Gastroesophageal sphincter (tissue), 3 donors: ENCODE measurements at regions not wholly inside any gene's neighbourhood (a gene's known extent, or its start where the extent isn't known, plus 50 kb on each side); places are given as distances from the start of the nearest gene placed in this dataset.
"Not testable (repeated sequence)": the region's sequence is repeated elsewhere in the genome, so short reads cannot be mapped to it uniquely, and the experiment has no call there.

Experiments used
- CTCF ChIP-seq, 4 experiments: fragments of 200-600 bp in 2 of 4; fragments of 450-650 bp in 2 of 4; sonication (generic) in 1 of 4; IDR thresholded peaks; one replicate each; pipeline ENCODE4 v1.5.1; 2017 to 2019; ENCODE audit warnings: antibody characterized with exemption in 4 of 4, mild to moderate bottlenecking in 2 of 4, moderate library complexity in 2 of 4
- EP300 ChIP-seq: sonication (generic); formaldehyde crosslinking; IDR thresholded peaks from one replicate; pipeline ENCODE4 v1.6.1; 2017; ENCODE audit warnings: antibody characterized with exemption, mild to moderate bottlenecking
- POLR2A ChIP-seq, 2 donors: fragments of 450-650 bp; IDR thresholded peaks; one replicate each; pipeline ENCODE4 v1.6.1; 2017; ENCODE audit warnings: antibody characterized with exemption in 2 of 2, mild to moderate bottlenecking in 2 of 2, moderate library complexity in 1 of 2
- POLR2AphosphoS5 ChIP-seq: sonication (generic); formaldehyde crosslinking; IDR thresholded peaks from one replicate; pipeline ENCODE4 v1.6.1; 2017; ENCODE audit warnings: antibody characterized with exemption

- TF ChIP-seq POLR2AphosphoS5; CTCF (IDR thresholded peaks at IDR 0.05); EP300; POLR2A (IDR thresholded peaks at IDR 0.05): not testable (repeated sequence)
These were observed 764.2 kb upstream of the LRATD1 start for GRCh38 chr2:13868275-13868674.
